ENCODE measurements at regions not wholly inside any gene's neighbourhood (a gene's known extent, or its start where the extent isn't known, plus 50 kb on each side); places are given as distances from the start of the nearest gene placed in this dataset.

DNA sequence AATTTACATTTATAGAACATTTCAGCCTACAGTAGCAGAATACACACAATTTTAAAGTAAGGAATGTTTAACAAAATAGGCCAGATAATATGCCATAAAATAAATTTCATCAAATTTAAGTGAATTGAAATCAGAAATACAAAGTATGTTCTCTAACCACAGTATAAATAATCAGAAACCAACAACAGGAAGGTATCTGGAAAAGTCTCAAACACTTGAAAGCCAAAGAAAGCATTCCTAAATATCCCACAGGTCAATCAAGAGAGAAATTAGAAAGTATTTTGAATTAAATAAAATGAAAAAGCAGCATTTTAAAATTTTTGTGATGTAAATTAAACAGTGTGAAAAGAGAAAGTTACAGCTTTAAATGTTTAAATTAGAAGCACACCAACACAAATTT lies 899.2 kb downstream of the PDHA2 start:
- TF ChIP-seq, protein P1, sequence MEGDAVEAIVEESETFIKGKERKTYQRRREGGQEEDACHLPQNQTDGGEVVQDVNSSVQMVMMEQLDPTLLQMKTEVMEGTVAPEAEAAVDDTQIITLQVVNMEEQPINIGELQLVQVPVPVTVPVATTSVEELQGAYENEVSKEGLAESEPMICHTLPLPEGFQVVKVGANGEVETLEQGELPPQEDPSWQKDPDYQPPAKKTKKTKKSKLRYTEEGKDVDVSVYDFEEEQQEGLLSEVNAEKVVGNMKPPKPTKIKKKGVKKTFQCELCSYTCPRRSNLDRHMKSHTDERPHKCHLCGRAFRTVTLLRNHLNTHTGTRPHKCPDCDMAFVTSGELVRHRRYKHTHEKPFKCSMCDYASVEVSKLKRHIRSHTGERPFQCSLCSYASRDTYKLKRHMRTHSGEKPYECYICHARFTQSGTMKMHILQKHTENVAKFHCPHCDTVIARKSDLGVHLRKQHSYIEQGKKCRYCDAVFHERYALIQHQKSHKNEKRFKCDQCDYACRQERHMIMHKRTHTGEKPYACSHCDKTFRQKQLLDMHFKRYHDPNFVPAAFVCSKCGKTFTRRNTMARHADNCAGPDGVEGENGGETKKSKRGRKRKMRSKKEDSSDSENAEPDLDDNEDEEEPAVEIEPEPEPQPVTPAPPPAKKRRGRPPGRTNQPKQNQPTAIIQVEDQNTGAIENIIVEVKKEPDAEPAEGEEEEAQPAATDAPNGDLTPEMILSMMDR (IDR thresholded peaks at IDR 0.05; ENCODE audit: low read depth, low read length, missing input control), result no peak
- TF ChIP-seq, protein P2, sequence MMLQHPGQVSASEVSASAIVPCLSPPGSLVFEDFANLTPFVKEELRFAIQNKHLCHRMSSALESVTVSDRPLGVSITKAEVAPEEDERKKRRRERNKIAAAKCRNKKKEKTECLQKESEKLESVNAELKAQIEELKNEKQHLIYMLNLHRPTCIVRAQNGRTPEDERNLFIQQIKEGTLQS (IDR thresholded peaks at IDR 0.05), result no peak
- TF ChIP-seq RXRA (IDR thresholded peaks at IDR 0.05), result no peak
- no peak for TF ChIP-seq HNF4A (conservative IDR thresholded peaks at IDR 0.05)

All from liver (tissue), 3 donors.